ENCODE measurements at regions not wholly inside any gene's neighbourhood (a gene's known extent, or its start where the extent isn't known, plus 50 kb on each side); places are given as distances from the start of the nearest gene placed in this dataset.

- Histone ChIP-seq H3K27me3 (replicated peaks; ENCODE audit: insufficient read depth, low read depth, low read length, poor library complexity) (no peaks in the 10 kb centered on the region), H3K9me3 (ENCODE audit: low read depth, low read length, poor library complexity, severe bottlenecking) (no peaks in the 10 kb centered on the region), H3K27ac (ENCODE audit: low read depth, low read length, poor library complexity, severe bottlenecking) (no peak overlapping the region), H3K4me1 (ENCODE audit: insufficient read depth, low read length, poor library complexity, severe bottlenecking) (no peaks in the 10 kb centered on the region), H3K4me3 (ENCODE audit: low read depth, low read length, poor library complexity, severe bottlenecking) (no peak overlapping the region), H3K36me3 (ENCODE audit: insufficient read depth, low read length, poor library complexity, severe bottlenecking) (no peaks in the 10 kb centered on the region)
- TF ChIP-seq EZH2 (IDR thresholded peaks at IDR 0.05; ENCODE audit: borderline replicate concordance, low read depth, low read length, poor library complexity, severe bottlenecking): no peak
- TF ChIP-seq CTCF (conservative IDR thresholded peaks at IDR 0.05; ENCODE audit: low read depth, low read length): no peak
- ChIA-PET CTCF (no interaction called here), POLR2A (ENCODE audit: low non-redundant PET) (no interaction called here)
- DNase-seq (ENCODE audit: low spot score): no peak
- BruUV-seq (replicated peaks): no TSS peak
- intact Hi-C loops (cut with micrococcal nuclease; ENCODE audit: unreplicated experiment): no loop called here
Measured at GRCh38 chr14:65937960-65938316, 525.4 kb downstream of the FUT8 start.

GRCh38 chr14:65938738-65939137, 526.2 kb downstream of the FUT8 start:
- CTCF ChIA-PET: no interaction called here
- no TSS peak for BruUV-seq (replicated peaks)

DNA sequence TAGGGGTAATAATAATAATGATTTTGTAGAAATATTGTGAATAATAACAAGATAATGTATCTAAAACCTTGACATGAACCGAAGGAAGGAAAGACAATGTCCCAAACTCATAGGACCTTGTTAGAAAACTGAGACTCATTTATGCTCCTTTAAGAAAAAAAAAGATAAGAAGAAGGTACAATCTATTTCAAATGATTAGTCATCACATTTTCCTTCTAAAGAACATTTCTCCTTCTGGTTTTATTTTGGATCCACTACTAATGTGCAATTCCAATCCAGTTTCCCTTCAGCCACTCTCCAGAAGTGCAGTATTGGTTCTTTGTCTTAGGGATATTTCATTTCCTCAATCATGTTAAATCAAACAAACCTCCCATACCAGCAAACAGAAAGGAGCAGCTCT, 526.7 kb downstream of the FUT8 start:
- no peaks in the 10 kb centered on the region for H3K27me3 ChIP-seq (replicated peaks; ENCODE audit: insufficient read depth, low read depth, low read length, poor library complexity)
- H3K4me3 ChIP-seq (ENCODE audit: low read depth, low read length, poor library complexity, severe bottlenecking): no peak overlapping the region
- intact Hi-C loops (cut with micrococcal nuclease; ENCODE audit: unreplicated experiment): no loop called here
- H3K4me1 ChIP-seq (ENCODE audit: insufficient read depth, low read length, poor library complexity, severe bottlenecking): no peaks in the 10 kb centered on the region
- no peak overlapping the region for H3K27ac ChIP-seq (ENCODE audit: low read depth, low read length, poor library complexity, severe bottlenecking)
- no peak for TF ChIP-seq EZH2 (IDR thresholded peaks at IDR 0.05; ENCODE audit: borderline replicate concordance, low read depth, low read length, poor library complexity, severe bottlenecking)
- TF ChIP-seq CTCF (conservative IDR thresholded peaks at IDR 0.05; ENCODE audit: low read depth, low read length): no peak
- H3K36me3 ChIP-seq (ENCODE audit: insufficient read depth, low read length, poor library complexity, severe bottlenecking): no peaks in the 10 kb centered on the region
- no TSS peak for BruUV-seq (replicated peaks)
- no peaks in the 10 kb centered on the region for H3K9me3 ChIP-seq (ENCODE audit: low read depth, low read length, poor library complexity, severe bottlenecking)
- CTCF ChIA-PET: interaction anchor here (0.6 kb wide), 1 partner anchor 219 kb away, joined by 10 read pairs; no protein-coding TSS in a partner anchor
- POLR2A ChIA-PET (ENCODE audit: low non-redundant PET): no interaction called here
- no peak for DNase-seq (ENCODE audit: low spot score)

More at GRCh38 chr14:65938738-65939137, 526.2 kb downstream of the FUT8 start:
- Histone ChIP-seq H3K27me3 (replicated peaks; ENCODE audit: insufficient read depth, low read depth, low read length, poor library complexity) (no peaks in the 10 kb centered on the region), H3K4me3 (ENCODE audit: low read depth, low read length, poor library complexity, severe bottlenecking) (no peak overlapping the region), H3K4me1 (ENCODE audit: insufficient read depth, low read length, poor library complexity, severe bottlenecking) (no peaks in the 10 kb centered on the region), H3K36me3 (ENCODE audit: insufficient read depth, low read length, poor library complexity, severe bottlenecking) (no peaks in the 10 kb centered on the region), H3K9me3 (ENCODE audit: low read depth, low read length, poor library complexity, severe bottlenecking) (no peaks in the 10 kb centered on the region), H3K27ac (ENCODE audit: low read depth, low read length, poor library complexity, severe bottlenecking) (no peak overlapping the region)
- TF ChIP-seq CTCF (conservative IDR thresholded peaks at IDR 0.05; ENCODE audit: low read depth, low read length) (no peak), EZH2 (IDR thresholded peaks at IDR 0.05; ENCODE audit: borderline replicate concordance, low read depth, low read length, poor library complexity, severe bottlenecking) (no peak)
- no peak for DNase-seq (ENCODE audit: low spot score)
- POLR2A ChIA-PET (ENCODE audit: low non-redundant PET): no interaction called here
- intact Hi-C loops (cut with micrococcal nuclease; ENCODE audit: unreplicated experiment): no loop called here
